GM18909 (cell line): ENCODE measurements at regions not wholly inside any gene's neighbourhood (a gene's known extent, or its start where the extent isn't known, plus 50 kb on each side); places are given as distances from the start of the nearest gene placed in this dataset.

Source experiments
- ATAC-seq: cut with Tn5 transposase; IDR thresholded peaks from one replicate; pipeline ENCODE4 v1.9.1; 2021; ENCODE audit warnings: mild to moderate bottlenecking; ENCODE audit not compliant: unreplicated experiment, poor library complexity

- ATAC-seq = no peak
Observed at GRCh38 chr5:109917154-109917546, 227.4 kb downstream of the MAN2A1 start.

DNA sequence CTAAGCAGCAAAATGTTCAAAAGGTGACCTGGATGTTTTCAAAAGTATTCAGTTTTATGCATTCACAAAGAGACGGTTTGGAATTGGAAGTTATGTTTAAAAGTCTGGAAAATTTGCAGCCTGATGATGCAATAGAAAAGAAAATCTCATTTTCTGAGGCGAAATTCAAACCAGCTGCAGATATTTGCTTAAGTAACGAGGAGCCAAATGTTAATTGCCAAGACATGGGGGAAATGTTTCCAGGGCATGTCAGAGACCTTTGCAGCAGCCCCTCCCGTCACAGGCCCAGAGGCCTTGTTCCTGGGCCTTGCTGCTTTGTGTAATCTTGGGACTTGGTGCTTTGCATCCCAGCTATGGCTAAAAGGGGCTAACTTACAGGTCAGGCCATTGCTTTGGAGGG, 228.2 kb downstream of the MAN2A1 start:
- ATAC-seq = no peak

- no peak for ATAC-seq
Observed at GRCh38 chr5:109920736-109921135, 231.0 kb downstream of the MAN2A1 start.

DNA sequence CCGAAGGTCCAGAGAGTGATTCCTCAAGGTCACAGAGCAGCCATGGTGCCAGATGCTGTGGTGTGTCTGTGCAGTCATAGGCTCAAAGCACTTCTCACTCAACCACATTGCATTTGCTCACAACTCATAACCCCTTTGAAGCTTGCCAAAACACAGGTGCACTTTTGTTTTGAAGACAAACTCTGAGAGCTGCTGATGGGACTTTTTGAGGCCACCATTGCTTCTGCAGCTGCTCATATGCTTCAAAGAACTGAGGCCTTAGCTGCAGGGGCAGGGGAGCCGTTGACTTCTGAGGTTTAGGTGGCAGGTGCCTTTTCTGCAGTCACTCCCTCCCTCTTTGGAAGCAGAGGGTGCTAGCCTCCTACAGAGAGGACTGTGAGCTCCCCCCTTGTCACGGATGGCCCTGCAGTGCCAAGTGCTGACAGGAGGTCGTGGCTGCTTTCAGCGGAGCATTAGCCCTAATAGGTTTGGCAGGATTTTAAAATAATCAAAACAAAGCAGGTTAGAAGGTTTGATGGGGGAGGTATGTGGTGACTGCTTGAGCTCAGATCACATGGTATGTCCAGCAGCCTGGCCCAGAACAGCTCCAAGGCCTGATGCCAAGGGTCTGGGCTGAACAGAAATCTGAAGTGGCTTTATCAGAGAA, 232.1 kb downstream of the MAN2A1 start:
- peak; percentile 47 for ATAC-seq

DNA sequence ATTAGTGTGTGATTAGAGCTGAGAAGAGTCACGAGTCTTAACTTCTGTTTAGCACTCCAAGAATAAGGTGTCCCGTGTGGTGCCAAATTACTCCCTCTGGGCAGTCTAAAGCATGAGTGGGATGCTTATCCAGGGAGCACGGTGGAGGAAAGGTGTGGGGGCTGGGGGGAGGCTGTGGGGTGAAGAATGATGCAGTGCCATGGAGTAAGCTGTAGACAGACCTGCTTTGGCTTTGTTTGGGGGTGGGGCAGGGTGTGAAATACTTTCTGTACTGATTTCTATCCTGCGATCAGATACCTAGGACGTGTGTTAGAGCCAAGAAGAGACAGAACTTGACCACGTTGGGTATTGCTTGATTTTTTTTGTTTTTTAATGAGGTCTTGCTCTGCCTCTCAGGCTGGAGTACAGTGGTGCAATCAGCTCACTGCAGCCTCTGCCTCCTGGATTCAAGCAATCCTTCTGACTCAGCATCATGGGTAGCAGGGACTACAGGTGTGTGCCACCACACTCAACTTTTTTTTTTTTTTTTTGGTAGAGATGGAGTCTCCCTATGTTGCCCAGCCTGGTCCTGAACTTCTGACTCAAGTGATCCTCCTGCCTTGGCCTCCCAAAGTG, 232.8 kb downstream of the MAN2A1 start:
- no peak for ATAC-seq

- no peak for ATAC-seq
Observed at GRCh38 chr5:109923205-109923604, 233.5 kb downstream of the MAN2A1 start.

DNA sequence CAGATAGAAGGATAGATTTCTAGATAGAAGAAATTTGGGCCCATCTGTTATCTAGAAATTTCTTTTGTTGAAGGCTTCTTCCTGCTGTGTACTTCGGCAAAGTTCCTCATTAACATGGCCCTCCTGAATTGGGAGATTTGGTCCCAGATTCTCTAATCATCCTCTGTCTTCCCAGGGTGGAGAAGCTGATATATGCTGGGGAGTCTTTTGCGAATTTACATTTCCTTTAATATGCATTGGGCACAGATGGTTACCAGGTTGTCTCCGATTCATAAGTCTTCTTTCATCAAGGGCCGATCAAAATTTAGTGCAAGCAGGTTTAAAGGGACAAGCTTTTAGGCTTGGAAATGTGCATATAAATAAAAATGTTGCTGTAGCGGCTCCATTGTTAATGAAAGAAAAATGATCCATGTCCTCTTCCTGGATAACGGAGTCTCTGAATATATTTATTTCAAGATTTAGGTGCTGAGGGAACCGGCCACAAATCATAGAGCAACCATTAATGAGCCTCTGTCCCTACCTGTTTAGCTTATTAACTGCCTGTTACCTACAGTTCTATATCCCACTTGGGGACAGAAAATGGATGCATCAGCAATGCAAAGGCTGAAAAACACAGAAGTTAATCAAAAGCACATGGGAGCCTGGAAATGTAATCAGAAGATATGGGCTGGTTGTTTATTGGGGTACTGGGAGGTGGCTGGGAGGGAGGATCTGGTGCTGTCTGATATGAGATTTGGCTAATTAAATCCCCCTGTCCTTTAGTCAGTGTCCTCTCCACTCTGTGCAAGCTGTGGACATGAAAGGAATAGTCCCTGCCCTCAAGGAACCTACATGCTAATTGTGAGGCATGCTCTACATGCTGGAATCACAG, 234.7 kb downstream of the MAN2A1 start:
- ATAC-seq = no peak

DNA sequence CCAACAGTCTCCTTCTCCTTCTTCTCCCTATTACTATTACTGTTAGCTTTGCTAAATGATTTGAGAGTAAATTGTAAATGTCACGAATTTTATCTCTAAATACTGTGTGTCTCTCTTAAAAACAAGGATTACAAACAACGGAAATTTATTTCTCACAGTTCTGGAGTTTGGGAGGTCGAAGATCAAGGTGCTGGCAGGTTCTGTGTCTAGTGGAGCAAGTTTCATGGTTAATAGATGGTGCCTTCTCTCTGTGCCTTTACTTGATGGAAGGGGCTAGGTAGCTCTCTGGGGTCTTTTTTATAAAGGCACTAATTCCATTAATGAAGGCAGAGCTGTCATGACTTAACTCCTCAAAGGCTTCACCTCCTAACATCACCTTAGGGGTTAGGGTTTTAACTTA, 237.9 kb downstream of the MAN2A1 start:
- no peak for ATAC-seq

DNA sequence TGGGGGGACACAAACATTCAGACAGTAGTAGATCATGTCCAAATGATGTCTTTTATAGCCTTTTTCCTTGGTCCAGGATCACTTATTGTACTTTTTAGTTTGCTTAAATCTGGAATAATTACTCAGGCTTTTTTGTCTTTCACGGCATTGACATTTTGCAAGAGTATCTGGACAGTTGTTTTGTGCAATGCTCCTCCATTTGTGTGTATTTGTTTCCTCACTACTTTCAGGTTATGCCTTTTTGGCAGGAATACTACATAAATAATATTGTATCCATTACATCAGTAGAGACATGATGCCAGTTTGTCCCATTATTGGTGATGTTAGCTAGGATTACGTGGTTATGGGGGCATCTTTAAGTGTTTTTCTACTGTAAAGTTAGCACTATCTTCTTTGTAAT, 238.3 kb downstream of the MAN2A1 start:
- ATAC-seq = no peak

DNA sequence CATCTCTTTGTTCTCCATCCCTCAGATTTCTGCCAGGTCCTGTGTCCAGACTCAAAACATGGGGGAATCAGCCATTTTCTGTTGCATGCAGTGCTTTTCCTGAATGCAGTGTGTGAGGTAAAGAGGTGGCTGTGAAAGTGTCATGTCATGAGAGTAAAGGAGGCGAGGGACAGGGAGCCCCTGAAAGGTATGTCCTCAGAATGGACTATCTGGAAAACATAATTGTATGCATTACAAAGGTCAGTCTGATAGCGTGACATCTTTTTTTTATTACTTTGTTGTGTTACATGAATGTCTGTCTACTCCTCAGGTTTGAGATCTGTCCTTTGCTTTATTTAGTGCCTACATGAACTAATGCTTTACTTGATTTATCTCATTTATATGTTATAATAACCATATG, 239.1 kb downstream of the MAN2A1 start:
- ATAC-seq = no peak

DNA sequence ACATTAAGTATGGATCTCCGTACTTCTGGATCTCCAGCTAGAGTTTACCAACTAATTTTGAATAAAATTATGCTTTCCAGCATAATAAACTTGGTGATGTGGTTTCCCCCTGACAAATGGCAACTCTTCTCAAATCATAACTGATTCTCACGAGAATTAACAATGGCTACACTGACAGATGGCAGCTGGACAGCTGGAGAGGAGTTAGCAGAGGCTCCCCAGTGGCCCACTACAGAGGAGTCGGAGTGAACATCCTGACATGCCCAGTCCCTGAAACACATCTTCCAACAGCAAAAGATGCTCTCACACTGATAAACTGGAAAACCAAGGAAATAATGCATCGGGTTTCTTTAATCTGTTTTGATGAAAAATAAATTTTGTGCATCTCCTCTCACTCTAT, 239.6 kb downstream of the MAN2A1 start:
- ATAC-seq = no peak

DNA sequence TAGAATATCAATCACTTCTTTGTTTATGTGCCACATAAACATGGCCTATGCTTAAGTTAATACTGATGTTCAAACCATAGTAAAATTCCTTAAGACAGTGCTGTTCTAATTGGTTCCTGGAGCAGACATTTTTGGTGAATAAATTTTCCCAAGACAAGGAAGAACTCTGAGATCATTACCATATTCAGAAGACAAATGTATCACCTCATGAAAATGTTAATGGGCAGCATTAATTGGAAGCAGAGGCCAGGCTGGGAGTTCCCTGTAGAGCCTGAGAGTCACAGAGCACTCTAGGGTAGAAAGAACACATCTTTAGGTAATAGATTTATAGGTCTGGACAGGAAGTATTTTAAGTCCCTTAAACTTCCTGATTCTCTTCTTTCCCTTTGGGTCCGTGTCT, 240.2 kb downstream of the MAN2A1 start:
- ATAC-seq = no peak

GRCh38 chr5:109931049-109931780, 241.5 kb downstream of the MAN2A1 start:
- no peak for ATAC-seq

DNA sequence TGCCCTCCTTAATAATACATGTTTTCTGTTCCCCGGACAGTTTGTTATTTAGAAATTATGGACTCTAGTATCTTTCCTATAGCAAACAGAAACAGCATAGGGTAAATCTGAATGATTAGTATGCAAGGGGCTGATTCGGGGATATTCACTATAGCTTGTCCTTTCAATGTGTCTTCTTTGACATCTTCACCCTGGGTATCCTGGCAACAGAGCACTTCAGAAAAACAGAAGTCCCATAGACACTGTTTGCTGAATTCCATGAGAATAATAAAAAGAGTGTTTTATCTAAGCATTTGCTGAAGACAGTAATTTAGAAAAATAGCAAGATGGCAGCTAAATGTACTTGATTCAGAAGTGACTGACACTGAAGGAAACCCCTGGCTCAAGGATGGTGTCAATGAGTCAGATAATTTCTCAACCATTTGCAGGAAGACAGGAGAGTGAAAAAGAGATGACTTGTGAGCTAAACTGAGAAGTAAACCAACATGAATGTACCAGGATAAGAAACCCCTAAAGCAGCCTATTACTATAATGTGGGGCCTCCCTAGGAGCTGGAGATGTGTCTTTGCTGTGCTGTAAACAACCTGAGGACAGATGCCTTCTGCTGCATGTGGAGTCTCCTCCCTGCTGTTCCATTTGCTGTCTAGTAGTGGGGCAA, 246.2 kb downstream of the MAN2A1 start:
- no peak for ATAC-seq

GRCh38 chr5:109936996-109937395, 247.3 kb downstream of the MAN2A1 start:
- ATAC-seq = peak; percentile 85

DNA sequence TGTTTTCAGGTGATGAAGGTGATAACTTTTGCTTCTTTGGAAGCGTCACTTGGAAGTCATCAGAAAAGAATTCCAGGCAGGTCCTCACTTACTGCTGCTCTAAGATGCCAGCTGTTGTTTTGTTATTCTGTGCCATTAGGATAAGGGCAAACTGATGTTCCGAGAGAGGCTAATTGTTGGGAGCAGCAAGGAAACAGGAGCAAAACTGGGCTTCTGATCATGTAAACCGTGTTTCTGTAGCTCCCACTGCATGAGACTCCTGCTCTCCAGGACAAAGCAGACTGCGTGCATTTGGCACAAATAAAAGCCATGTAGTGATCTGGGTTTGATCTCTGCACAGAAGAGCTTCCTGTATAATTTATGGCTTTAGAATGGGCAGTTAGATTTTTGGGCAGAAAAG, 248.2 kb downstream of the MAN2A1 start:
- no peak for ATAC-seq

DNA sequence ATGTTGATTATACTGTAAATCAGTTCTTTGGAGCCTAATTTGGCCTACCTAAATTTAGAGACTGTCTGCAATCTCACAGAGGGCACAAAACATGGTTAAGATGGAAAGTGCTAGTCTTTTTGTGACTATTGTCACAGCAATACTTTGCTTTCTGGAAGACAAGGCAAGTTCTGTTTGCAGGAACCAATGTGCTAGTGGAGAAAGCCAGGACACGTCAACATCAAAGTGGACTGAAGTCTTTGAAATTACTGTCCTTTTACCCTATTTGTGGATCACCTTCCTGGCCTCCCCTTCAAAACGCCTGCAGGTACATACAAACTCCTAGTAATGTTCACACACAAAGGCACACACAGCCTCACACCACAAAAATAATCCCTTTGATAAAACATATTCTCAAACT, 248.7 kb downstream of the MAN2A1 start:
- no peak for ATAC-seq

DNA sequence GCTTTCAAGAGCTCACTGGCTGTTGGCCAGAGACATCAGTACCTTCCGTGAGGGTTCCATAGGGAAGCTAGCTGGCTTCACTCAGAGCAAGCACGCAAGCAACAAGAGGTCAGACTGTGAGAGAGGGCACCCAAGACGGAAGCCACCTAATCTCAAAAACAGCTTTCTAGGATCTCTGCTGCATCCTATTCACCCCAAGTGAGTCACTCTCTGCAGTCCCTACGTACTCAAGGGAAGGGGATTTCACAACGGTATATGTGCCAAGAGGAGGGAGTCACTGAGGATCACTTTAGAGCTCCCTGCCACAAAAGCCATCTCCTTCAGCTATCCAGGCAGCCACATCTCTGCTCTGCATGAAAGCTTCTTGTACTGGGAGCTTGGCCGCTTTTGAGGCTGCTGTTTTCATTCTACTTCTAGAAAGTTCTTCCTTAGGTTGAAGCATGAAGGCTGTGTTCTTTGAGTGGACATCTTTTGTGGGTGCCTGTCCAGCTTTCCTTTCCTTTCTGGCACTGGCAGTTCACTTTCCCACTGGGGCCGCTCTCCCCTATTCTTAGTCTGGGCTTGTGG, 249.5 kb downstream of the MAN2A1 start:
- ATAC-seq = no peak

- no peak for ATAC-seq
Observed at GRCh38 chr5:109942646-109943045, 252.9 kb downstream of the MAN2A1 start.

GRCh38 chr5:109943701-109944235, 254.0 kb downstream of the MAN2A1 start:
- ATAC-seq = no peak
